GDM1 (cell line): ENCODE measurements at regions not wholly inside any gene's neighbourhood (a gene's known extent, or its start where the extent isn't known, plus 50 kb on each side); places are given as distances from the start of the nearest gene placed in this dataset.

ENCODE experiments used
- DNase-seq: peaks from one replicate; lab custom pipeline; 2025; lab: John Stamatoyannopoulos, UW

DNA sequence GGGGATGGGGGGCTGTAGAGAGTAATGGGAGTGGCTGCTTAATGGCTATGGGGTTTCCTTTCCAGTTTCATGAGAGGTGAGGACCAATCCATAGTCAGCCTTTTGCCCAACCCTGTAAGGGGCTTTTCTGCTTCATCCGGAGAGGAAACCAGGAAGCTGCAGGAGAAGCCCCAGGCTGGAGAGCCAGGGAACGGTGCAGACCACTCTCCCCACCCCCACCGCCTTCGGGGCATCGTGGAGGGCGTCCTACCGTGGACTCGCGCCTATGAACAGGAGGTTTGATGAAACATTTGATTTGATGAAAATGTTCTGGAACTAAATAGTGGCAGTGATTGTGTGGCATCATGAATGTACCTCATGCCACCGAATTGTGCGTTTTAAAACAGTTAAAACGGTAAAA is 204.3 kb upstream of the DIO3 start:
- no peak for DNase-seq

DNA sequence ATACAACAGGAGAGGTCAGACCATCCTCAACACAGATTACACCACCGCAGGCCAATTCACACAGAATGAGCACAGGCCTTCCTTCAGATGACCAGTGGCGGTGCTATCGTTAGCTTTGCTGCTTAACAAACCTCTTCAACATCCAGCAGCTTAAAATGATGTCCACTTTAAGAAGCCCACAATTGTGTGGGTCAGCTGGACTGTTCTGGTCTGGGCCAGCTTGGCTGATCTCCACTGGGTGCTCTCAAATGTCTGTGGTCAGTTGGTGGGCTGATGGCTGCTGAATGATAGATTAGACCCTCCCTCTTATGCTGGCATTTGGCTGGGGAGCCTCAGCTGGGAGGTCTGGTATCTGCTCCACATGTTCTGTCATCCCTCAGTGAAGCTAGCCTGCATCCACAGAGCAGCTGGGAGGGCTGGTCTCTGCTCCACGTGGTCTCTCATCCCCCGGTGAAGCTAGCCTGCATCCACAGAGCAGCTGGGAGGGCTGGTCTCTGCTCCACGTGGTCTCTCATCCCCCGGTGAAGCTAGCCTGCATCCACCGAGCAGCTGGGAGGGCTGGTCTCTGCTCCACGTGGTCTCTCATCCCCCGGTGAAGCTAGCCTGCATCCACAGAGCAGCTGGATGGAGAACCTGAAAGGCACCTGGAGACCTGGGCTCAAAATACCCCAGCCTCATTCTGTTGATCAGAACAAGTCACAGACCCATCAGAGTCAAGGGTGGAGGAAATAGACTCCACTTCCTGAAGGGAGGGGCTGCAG is 203.6 kb upstream of the DIO3 start:
- no peak for DNase-seq

DNA sequence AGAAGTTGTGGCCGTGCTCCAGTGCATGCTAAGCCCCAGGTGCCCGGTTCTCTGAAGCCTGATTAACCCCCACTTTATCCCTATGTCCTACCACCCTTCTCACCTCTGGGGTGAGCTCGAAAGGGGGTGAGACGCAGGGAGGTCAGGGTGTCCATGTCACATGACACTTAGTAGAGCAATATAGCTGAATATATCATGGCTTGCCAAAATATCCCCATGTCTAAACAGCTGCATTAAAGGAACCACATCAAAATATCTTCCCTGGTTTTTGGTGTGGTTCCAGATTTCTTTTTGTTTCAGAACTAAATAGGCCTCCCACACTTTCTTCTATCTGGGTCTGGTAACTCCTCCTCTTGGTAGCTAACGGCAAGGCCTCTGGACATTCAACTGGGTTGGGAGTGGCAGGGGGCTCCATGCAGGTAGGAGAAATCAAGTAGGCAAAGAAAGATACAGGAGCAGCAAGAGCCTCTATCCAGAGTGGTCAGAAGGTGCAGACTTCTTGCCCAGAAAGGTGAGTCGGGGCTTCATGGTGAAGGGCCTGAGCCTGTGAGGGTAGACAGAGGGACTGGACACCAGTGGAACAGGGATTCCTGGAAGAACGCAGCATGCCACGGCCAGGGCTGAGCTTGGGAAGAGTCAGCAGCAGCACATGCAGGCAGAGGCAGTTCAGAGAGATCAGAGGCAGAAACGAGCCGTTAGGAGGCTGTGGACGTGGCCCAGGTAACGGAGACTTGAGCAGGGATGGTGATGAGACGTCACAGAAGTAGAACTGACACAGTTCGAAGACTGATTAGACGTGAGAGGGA is 202.8 kb upstream of the DIO3 start:
- DNase-seq: no peak

DNA sequence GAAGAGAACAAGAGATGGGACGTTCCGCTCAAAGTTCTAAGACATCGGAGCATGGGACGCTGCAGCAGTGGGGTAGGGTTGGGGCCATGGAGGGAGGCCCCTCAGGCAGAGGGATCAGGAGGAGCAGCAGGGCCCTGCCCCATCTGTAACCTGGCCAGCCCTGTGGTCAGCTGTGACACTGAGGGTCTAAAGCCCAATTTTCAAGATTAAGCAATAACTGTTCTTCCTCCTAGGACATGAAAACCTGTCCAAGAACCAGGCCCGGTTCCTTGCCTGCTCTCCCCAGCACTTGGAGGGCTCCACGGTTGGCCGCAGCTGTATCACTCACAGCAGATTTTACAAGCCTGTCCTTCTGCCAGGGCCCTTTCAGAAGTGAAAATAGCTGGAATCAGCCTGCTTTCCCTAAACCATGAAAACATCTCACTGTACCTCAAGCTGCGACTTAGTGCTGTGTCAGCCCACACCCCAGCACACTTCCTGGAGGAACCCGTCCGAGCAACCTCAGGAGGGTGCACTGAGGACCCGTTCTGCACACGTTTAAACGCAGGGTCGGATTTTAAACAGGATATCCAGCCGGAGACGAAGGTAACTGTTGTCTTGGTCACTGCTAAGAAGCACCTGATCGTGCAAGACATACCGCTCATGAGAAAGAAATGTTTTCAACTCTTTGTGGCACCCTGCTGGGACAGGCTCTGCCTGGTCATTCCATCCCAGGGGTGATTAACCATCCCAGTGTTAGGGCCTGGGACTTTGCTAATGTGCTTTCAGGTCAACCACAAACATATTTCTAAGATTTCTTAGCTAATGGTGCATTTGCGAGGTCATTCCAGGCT is 201.9 kb upstream of the DIO3 start:
- DNase-seq: no peak

DNA sequence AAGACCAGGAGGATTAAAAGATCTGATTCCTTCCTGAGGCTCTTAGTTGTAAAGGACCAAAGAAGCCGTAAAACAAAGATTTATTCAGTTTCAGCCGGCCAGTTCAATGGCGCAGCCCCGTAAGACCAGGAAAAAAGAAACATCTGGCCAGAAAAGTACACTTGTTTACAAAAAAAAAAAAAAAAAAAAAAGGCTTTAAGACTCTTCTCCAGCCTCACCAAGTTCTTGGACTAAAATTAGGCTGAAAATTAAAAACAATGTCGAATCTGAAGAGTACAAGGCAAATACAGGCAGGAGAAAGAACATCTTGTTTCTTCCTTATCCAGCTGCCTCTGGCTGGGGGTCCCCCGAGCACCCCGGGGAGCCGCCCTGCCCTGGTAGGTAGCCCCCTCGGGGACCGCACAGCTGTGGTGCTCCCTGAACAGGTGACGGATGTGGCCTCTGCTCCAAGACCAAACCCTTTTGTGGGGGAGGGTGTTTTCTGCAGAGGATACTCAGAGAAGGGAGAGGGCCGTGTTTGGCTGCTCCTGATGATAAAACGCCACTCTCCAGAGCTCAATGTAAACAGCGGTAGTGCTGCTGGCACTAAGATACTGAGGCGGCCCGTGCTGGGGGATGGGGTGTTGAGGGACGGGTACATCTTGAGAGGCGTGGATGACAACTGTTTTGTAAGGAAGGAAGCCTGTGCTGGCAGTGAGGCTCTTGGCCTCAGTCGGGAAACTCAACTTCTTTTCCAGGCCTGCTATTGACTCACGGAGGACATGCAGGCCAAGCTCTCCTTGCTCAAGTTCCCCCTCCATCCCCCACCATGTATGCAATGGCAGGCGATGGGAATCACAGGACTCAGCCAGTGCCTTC is 201.0 kb upstream of the DIO3 start:
- DNase-seq: no peak

DNA sequence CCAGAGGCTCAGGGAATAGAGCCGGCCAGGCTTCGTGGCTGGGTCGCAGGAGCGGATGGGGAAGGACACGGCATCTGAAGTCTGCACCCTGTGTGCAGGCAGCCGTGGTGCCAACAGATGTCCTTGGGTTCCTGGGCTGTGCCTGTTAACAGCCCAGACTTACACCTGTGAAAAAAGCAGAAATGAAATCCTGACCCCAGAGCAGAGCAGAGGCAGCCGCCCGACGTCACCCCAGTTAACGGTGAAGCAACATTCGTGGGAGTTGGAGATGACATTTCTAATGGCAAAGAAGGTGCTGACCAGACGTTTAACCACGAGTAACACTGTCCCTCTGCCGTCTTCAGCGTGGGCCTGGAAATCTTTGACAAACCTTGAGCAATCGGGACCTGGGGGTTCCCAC is 200.3 kb upstream of the DIO3 start:
- DNase-seq: no peak

DNA sequence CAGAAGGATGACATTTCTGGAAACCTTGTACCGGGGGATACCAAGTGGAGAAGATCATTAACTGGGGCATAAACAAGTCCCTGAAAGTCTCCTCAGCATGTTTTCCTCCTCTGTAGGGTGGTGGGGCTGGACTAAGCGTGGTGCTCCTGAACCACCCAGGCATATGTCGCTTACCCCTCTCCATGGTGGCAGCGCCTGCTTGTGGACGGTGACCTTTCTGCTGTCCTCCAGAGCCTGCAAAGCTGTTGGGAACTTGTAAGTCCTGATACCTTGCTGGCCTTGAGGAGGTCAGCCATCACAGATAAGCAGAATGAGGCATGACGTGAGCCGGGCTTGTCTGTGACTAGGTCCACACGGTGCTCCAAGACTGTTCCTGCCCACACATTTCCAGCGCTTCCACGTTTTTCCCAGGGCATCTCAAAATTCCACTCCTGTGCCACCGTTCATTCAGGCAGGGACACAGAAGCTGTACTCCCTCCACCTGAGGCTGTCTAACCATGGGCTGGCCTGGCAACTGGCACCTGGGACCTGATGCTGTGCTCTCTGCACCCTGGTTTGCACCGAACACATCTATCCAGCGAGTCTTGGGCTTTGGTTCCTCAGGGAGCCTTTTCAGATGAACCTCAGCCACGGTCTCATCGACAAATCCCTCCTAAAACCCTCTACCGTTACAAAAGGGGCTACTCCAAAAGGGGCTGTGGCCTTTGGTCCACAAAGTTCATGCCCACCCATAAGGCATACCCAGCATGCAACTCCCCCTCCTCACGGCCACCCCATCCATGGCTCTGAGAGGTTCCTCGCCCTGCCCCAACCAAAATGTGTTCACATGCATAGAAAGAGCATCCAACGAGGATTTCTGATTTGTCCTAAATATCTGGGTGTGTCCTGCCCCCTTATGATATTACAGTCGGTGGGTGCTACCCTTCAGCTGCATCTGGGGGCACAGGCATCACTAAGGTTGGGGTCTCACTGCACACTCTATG is 199.6 kb upstream of the DIO3 start:
- no peak for DNase-seq

DNA sequence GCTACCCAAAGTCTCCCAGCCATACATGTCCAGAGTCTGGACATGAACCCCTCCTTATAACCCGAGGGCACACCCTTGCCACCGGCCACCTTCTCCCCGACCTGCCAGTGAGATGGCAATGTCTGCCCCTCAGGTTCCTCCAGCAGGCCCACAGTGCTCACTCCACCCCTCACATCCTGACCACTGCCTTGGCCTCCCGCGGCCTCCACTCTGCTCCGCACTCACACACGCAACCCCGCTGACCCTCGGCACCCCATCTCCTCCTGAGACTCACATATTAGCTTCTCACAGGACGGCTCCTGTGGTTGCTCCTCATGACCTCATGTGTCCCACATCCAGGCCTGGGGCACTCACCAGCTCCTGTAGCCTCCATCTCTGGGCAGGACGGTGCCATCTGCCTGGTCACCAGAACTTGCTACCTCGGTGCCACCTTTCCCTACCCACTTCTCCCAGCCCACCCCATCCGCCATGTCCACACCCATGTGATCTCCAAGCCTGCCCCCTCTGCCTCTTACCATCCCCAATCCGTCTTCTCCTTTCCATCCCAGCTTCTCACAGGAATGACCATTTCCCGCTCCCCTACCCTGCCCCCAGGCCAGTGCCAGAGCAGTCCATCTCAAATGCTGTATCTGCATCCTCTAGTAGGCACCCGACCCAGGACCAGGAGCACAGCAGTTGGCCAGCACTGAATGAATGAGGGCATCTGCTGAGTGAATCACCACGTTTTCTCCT is 198.6 kb upstream of the DIO3 start:
- no peak for DNase-seq

DNA sequence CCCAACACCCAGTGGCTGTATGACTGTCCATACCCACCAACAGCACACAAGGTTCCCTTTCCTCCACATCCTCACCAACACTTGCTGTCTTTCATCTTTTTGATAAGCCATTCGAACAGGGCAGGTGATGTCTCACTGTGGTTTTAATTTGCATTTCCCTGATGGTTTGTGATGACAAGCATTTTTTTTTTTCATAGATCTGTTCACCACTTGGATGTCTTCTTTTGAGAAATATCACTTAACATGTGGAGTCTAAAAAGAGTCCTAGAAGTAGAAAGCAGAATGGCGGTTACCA is 198.1 kb upstream of the DIO3 start:
- DNase-seq: no peak

DNA sequence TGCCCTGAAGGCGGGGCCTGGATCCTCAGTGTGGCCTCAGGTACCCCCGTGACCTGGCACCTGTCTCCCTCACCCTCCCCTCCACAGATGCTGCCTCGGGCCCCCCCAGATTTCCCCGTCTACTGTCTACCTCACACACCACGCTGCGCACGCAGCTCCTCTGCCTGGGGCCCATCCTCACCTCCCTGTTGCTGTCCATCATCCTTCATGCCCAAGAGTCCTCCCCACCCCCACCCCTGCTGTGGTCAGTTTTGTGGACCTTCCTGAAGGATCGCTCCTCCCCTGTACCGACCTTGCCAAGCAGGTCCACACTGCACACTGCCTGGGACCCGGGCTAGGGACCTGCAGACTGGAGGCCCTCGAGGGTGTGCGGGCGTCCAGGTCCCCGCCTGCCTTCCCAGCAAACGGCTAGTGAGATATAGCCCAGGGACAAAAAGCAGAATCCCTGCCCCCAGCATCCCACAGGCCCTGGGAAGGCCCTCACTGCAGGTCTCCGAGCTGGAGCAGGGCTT is 197.4 kb upstream of the DIO3 start:
- DNase-seq: no peak

DNA sequence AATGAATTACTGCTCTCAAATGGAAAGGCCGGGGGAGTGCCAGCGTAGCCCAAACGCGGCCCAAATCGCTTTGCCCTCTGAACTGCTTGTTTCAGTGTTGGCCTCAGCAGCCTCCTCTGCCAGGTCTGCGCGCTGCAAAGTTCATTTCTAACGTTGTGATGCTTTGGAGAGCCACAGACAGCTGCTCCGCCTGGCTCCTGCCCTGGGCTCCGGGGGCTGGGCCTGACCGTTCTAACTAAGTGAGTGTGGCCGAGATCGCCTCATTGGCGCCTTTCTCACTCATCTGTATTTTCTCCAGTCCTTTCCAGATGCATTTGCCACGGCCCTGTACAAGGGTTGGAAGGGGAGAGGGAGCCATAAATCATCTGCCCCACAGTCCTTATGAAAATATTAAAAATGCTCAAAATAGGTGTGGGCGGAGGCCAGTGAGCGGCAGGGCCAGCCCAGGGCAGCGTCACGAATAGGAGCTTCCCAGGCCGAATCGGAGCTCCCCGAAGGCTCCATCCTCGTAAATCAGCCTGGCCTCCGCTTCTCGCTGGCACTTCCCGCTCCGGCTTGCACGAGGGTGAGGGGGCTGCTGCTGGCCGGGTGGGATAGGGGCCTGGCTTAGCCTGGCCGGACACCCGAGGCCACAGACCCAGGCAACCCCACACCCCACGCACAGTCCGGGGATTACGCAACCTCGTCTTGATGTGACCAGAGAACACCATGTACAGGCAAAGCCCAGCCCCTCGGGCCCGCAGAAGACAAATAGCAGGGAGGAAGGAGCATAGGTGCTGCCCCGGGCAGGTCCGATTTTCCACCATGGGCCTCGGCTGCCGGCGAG is 196.6 kb upstream of the DIO3 start:
- DNase-seq: no peak

DNA sequence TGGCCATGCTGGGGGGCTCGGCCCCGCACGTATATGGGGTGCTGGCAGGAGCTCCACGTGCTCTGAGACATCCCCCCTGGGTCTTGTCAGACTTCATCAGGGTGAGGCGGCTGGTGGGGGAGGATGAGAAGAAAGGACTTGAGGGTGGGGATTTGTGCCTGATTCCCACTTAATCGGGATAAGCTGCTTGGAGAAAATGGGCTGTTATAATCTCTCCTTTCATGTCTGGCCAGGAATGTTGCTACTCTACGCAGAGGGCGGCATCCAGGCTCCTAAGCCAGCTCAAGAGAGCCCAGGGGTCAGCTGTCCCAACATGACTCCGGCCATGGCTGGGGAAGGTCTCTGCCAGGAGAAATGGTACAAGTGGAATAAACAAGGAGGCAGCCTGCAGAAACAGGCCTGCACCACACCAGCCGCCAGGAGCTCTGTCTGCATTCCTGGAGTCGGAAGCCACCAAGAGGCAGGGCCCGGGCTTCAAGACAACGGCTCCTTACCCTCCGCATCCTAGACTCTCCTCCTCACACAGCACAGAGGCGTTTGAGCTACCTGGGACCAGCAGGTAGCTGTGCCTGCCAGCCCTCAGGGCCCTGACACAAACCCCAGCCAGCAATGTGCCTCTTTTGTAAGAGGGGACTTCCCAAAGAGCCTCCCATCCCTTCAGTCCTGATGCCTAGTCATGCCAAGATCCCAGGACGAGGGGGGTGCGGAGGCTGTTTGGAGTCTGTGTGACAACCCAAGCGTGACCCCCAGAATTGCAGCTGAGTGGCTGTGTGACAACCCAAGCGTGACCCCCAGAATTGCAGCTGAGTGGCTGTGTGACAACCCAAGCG is 195.8 kb upstream of the DIO3 start:
- DNase-seq: no peak

DNA sequence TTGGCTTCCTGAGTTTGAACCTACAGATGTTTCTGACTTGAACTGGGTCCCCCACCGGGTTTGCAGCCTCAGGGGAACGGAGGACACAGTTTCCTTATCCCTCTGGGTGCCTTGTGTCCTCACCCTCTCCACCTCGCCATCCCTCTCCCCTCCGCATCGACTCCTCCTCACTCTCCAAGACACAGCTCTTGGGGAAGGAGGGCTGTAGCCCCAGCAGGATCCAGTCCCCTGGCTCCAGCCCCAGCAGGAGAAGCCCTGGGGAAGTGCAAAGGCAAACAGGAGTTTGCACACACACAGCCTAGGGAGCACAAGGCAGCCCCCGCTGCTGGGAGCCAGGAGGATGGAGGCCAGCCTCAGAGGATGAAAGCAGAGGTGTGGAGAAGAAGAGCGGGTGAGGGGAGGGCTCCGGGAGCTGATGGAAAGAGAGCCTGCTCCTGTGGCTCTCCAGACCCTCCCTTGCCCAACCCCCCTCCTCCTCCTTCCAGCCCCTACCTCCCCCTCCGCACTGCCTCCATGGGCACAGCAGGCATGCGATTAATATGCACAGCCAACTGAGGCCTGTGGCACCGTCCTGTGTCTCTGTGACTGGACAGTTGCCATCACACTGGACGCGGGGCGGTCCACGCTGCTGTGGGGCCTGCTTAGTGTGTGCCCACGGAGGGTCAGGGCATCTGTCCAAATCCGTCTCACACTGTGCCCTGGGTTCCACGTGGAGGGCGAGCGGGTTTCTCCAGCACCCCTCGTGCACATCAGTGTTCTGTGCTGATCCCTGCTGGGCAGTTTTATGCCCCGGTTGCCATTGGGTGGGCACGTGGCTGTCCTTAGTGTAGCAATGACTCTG is 193.7 kb upstream of the DIO3 start:
- no peak for DNase-seq

DNA sequence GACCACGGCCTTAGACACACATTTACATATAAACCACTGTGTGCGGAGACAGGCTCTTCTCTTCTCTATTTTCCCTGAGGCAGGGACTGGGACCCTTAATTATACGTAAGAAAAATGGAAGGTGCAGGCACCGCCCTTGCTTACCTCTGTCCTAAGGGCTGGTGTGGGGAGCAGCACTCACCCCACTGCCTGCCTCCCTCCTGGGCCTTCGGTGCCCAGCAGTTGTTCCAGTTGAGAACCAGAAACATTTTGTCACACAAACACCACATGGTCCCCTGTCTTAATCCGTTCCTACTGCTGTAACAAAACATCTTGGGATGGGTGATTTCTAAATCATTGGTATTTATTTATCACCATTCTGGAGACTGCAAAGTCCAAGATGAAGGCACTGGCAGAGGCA is 192.7 kb upstream of the DIO3 start:
- DNase-seq: no peak

DNA sequence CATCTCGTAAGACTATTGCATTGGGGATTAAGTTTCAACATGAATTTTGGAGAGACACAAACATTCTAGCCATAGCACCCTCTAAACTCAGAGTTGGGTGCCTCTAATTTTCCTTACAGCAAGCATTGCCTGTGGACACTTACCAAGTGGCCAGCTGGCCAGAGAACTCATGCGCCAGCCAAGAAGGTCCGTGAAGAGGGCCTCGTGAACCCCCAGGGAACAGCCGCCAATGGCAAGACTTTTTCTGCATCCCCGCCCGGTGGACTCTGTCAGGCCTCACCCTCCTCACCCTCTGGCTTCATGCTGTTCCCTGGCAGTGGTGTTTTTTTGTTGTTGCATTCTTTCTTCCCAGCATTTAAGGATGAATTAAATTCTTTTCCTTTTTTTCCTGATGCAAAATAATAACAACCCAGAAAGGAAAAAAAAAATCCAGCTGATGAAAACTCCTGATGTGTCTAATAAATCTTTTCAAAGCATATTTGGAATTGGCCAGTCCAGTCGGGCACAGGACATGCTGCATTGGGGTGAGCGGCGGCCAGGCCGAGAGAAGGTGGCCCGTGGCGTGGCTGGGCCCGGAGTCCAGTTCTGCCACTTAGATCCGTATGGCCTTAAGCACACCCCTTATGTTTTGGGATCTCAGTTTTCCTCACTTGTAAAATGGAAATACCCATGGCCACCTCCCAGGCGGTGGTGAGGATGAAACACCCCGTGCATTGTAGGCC is 191.9 kb upstream of the DIO3 start:
- DNase-seq: no peak

DNA sequence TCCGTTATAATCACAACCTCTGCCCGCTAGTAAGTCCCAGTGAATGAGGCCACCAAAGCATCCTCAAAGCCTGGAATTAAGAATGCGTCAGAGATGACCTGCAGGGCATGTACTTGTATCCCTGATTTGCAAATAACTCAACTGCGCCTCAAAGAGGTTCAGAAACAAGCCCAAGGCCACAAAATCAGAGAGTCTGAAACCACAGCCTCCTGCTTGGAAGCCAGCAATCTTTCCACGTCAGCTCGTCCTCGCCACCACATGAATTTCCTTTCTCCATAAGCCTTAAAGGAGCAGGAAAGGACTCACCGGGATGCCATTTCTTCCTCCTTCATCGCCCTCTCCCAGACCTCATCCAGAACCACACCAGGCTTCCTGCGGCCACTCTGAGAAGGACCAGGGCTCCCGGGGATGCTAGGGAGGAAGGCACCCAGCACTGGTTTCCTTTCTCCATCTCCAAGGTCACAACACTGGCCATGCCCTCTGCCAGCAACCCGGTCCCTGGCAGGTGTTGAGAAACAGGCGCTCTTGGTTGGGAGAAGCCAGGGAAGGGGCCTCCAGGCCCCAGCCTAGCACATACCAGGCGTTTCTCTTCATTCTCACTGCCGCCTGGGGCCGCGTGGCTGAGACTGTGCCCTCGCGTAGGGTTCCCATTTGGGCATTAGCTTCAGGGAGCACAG is 191.2 kb upstream of the DIO3 start:
- no peak for DNase-seq
